NCI-H146 treated with DMSO at 0.1 percent for 48 hours (cell line): ENCODE measurements at regions not wholly inside any gene's neighbourhood (a gene's known extent, or its start where the extent isn't known, plus 50 kb on each side); places are given as distances from the start of the nearest gene placed in this dataset.
"Not testable (repeated sequence)": the region's sequence is repeated elsewhere in the genome, so short reads cannot be mapped to it uniquely, and the experiment has no call there.

Experiments
- DNase-seq: peaks from one replicate; lab custom pipeline; 2025; ENCODE audit not compliant: unreplicated experiment; lab: John Stamatoyannopoulos, UW

GRCh38 chr16:47920709-47921108 is 235.1 kb downstream of the ABCC12 start:
- no peak for DNase-seq

- no peak for DNase-seq
These were observed 238.7 kb downstream of the ABCC12 start for GRCh38 chr16:47917118-47917517.

GRCh38 chr16:47916266-47916665 is 239.5 kb downstream of the ABCC12 start:
- DNase-seq: no peak

DNA sequence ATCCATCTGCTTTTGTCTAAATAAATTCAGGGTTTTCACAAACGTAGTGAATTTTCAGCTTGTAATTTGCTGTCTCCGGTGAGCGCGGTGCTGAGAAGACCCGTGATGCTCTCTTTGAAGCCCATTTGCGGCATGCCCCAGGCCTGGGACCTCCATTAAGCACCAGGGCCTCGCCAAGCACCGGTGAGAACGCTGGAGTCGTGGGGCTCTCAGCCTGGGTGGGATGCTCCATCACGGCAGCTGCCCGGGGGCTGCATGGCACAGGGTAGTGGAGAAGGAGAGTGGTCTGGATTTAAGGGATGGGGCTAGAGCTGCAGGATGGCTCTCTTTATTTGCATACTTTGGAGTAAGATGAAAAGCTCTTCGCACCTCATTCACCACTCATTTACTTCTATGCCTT is 248.7 kb downstream of the ABCC12 start:
- no peak for DNase-seq

DNA sequence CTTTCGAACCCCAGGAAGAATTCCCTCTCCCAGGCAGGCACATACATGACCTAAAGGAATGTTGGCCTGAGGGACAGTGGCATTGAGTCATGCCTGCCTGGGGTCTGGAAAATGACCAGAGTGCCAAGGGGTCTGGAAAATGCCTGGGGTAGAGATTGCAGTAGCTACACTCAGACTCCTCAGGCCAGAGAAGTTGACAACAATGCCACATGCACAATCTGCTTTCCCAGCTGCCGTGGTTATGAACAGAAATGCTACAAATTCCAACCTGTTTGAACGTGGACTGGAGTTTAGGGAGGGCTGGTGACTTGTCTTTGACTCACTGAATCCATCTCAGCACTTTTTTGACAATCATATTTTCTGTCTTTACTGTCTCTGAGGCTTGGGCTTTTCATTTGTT is 250.0 kb downstream of the ABCC12 start:
- no peak for DNase-seq

GRCh38 chr16:47904691-47905090 is 251.1 kb downstream of the ABCC12 start:
- DNase-seq: no peak

DNA sequence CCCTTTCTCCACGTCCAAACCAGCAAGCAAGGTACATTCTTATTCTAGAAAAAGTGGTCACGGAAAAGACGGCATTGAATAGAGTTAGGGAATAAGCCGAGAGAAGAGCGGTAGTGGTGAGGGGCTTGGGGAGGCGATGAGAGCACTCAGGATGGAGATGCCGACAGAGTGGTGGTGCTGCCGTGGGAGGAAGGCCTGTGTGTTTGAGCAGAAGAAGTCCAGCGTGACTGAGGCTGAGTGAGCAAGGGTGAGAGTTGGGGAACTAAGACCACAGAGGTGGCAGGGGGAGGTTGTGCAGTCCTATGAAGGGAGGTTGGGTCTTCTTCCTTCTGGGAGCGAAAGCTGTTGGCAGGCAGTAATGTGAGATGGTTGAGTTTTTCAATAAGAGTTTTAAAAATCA is 252.3 kb downstream of the ABCC12 start:
- DNase-seq: no peak

DNA sequence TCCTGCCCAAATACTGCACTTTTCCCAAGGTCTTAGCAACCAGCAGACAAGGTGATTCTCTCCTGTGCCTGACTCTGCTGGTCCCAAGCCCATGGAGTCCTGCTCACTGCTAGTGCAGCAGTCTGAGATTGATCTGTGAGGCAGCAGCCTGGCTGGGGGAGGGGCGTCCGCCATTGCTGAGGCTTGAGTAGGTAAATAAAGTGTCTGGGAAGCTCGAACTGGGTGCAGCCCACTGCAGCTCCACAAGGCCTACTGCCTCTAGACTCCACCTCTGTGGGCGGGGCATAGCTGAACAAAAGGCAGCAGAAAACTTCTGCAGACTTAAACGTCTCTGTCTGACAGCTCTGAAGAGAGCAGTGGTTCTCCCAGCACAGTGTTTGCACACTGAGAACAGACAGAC is 258.7 kb downstream of the ABCC12 start:
- not testable (repeated sequence) for DNase-seq

DNA sequence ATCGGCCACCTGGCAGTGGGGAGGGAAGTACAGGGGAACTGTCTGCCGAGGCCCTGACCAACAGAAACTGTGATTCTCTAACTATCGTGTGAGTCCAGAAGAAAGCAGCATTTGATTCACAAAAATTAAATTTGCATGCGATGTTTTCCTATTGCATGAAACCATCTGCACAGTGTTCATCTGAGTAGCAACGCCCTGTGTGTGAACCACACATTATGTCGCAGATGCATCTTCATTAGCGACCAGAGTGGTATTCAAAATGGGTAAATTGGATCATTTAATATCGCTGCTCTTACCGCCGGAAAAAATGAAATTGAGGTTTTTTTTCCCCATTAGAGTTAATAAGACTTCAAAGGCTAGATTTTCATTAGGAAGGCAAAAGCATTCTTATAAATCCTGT is 260.6 kb downstream of the ABCC12 start:
- no peak for DNase-seq

GRCh38 chr16:47892999-47893398 is 262.8 kb downstream of the ABCC12 start:
- DNase-seq: no peak

- no peak for DNase-seq
These were observed 267.1 kb downstream of the ABCC12 start for GRCh38 chr16:47888734-47889133.

DNA sequence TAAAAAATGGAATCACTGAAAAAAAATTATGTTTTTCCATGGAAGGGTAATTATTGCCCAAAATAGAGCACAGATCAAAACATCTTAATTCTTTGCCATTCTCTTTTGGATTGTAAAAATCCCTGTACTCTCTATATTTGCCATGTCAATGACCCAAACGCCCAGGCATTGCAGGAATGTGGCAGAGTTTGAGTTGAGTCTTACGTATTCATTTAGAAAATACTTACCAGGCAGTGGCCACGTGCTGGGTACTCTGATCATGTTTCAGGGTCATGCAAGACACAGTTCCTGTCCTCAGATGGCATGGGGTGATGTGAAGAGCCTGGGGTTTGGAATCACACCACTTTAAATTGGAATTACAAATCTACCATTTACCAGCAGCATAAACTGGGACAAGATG is 267.7 kb downstream of the ABCC12 start:
- no peak for DNase-seq

- DNase-seq: no peak
These were observed 268.3 kb downstream of the ABCC12 start for GRCh38 chr16:47887496-47887895.

- peak; percentile 10 for DNase-seq
These were observed 269.0 kb downstream of the ABCC12 start for GRCh38 chr16:47886631-47887415.

GRCh38 chr16:47886139-47886538 is 269.7 kb downstream of the ABCC12 start:
- no peak for DNase-seq

DNA sequence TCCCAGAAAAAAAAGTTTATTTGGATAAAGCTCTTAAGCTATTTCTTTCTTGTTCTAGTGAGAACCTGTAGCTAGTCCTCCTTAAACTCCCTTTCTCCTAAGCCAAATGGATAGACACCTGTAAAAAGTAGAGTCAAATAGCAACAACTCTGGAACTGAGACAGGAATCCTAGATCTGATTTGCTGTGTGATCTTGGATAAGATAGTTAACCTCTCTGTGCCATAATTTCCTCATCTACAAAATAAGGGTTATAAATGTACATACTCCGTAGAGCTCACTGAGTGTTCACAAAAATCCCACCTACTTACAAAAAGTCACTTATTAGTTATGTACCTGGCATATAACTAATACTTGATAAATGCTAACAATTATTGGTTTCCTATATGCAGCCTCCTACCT is 270.3 kb downstream of the ABCC12 start:
- DNase-seq: no peak

DNA sequence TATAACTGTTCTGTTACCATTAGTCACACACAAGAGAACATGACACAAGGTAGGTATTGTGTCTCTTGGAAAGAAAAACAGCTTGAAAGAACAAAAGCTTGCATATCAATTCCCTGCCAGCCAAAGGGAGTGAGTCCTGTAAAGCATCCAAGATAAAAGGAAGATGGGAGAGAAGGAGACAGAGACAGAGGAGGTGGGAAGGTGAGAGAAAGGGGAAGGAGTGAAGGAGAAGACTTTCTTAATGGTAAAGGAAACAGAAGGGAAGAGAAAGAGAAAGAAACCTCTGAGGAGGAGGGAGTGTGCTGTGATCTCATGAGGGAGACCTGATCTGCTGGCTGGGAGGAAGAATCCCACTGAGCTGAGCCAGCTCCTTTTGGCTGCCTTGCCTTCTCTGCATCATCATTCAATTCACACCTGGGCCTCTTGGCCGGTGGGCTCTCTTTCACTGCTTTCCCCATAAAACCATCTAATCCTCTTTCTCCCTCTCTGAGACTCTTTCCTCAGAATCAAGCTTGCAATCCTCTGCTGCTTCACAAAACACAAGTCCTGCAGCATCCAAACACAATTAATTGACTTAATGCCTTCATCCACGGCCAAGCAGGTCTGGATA is 271.6 kb downstream of the ABCC12 start:
- DNase-seq: no peak

GRCh38 chr16:47881574-47881973 is 274.2 kb downstream of the ABCC12 start:
- DNase-seq: no peak

GRCh38 chr16:47880653-47881052 is 275.1 kb downstream of the ABCC12 start:
- no peak for DNase-seq

DNA sequence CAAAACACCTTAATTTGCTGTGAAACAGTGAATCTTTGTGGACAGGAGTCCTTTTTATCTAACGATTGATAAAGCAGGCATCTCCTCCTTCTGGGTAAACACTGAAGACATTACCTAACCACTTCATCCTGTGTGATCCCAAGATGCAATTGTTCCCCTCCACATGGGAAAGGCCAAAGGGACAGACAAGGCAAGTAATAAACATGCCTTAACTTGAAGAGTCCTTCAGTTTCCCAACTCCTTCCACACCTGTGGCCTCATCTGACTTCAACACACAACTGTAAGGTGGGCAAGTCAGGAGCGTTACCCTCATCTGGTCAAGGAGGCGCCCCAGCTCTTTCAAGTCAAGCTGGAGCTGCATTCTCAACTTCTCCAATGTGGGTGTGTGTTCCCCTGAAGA is 278.6 kb downstream of the ABCC12 start:
- DNase-seq: no peak

- no peak for DNase-seq
These were observed 279.3 kb downstream of the ABCC12 start for GRCh38 chr16:47876511-47876910.

DNA sequence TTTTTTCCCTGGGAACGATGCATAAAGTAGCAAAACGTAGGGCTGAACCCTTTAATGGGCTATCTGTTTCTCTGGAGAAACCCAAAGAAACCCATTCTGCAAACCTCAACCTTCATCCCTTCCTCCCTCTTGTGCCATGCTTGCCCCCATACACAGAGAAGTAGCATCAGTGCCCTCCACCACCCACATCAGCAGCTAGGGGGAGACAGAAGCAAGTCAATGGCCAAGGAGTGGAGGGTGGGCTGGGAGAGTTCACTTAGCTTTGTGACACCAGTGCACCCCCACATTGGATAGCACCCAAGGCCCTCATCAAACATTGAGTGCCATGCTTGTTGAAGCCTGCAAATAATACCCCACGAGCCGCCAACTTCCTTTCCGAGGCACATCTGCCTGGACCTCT is 282.4 kb downstream of the ABCC12 start:
- DNase-seq: no peak

- DNase-seq: no peak
These were observed 283.6 kb downstream of the ABCC12 start for GRCh38 chr16:47872225-47872624.
